ENCODE measurements at regions not wholly inside any gene's neighbourhood (a gene's known extent, or its start where the extent isn't known, plus 50 kb on each side); places are given as distances from the start of the nearest gene placed in this dataset.

DNA sequence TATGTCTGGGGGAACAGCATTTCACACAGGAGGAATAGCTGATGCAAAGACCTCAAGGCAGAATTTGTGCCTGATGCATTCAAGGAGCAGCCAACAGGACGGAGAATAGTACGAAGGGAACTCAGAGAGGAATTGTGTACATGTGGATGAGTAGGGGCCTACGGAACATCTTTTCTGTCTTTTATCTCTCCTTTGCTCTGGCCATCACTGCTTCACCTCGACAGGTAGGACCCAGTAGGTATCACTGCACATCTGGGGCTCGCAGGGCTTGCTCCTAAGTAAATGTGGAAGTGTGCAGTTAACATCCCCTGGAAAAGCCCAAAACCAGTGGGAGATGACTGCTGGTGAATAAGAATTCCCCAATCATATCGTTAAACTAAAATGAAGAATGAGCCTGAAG, 56.4 kb upstream of the POU1F1 start:
- no peaks in the 10 kb centered on the region for H4K20me1 ChIP-seq (replicated peaks; ENCODE audit: control insufficient read depth, insufficient read depth, low read length)
- 9% methylated on average over 6 of the region's 6 CpGs for WGBS (ENCODE audit: insufficient coverage, low coverage, missing lambda C conversion rate)
- no peaks in the 10 kb centered on the region; a peak in 1 of 5 replicates for H3K4me1 ChIP-seq (replicated peaks in 1 of 2; ENCODE audit: control insufficient read depth in 2 of 2, insufficient read depth in 2 of 2, low read length in 2 of 2)
- H3K9me1 ChIP-seq (ENCODE audit: control insufficient read depth, insufficient read depth, low read length), result no peaks in the 10 kb centered on the region
- intact Hi-C loops (cut with micrococcal nuclease), result no loop called here
- no peaks in the 10 kb centered on the region for H3K79me2 ChIP-seq (ENCODE audit: control insufficient read depth, insufficient read depth, low read length)
- ATAC-seq (no peak), DNase-seq (ENCODE audit: extremely low read depth in 1 of 4, low spot score in 3 of 4) (no peak), FAIRE-seq (no peak)
- POLR2A ChIA-PET, result interaction anchor here (0.6 kb wide), 1 partner anchor 8 kb away, joined by 3 read pairs; no protein-coding TSS in a partner anchor
- H3K4me2 ChIP-seq (ENCODE audit: insufficient read depth, low read length), result no peak overlapping the region
- H3K36me3 ChIP-seq (ENCODE audit: control insufficient read depth, insufficient read depth, low read length), result no peaks in the 10 kb centered on the region
- H3K9me3 ChIP-seq (replicated peaks; ENCODE audit: control insufficient read depth, insufficient read depth, low read depth, low read length), result no peaks in the 10 kb centered on the region
- H3K9ac ChIP-seq (ENCODE audit: insufficient read depth in 1 of 2, low read depth in 2 of 2, low read length in 2 of 2), result no peak overlapping the region
- no TSS peak for BruUV-seq (replicated peaks)
- no peak overlapping the region for H2AFZ ChIP-seq (ENCODE audit: low read depth, low read length)
- no peak overlapping the region for H3K27ac ChIP-seq (ENCODE audit: extremely low read depth, low read depth, low read length)
- H3K27me3 ChIP-seq (ENCODE audit: control insufficient read depth in 2 of 2, insufficient read depth in 2 of 2, low read length in 2 of 2), result no peaks in the 10 kb centered on the region
- in situ Hi-C loops (cut with MboI), result no loop called here
- CTCF ChIA-PET (ENCODE audit: low intra/inter-chr PET ratio), result no interaction called here
- no peak overlapping the region for H3K4me3 ChIP-seq
- TF ChIP-seq, protein P1, sequence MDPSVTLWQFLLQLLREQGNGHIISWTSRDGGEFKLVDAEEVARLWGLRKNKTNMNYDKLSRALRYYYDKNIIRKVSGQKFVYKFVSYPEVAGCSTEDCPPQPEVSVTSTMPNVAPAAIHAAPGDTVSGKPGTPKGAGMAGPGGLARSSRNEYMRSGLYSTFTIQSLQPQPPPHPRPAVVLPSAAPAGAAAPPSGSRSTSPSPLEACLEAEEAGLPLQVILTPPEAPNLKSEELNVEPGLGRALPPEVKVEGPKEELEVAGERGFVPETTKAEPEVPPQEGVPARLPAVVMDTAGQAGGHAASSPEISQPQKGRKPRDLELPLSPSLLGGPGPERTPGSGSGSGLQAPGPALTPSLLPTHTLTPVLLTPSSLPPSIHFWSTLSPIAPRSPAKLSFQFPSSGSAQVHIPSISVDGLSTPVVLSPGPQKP (CRISPR knock-in tag; IDR thresholded peaks at IDR 0.05), result no peak
- TF ChIP-seq, protein P2, sequence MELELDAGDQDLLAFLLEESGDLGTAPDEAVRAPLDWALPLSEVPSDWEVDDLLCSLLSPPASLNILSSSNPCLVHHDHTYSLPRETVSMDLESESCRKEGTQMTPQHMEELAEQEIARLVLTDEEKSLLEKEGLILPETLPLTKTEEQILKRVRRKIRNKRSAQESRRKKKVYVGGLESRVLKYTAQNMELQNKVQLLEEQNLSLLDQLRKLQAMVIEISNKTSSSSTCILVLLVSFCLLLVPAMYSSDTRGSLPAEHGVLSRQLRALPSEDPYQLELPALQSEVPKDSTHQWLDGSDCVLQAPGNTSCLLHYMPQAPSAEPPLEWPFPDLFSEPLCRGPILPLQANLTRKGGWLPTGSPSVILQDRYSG (tag; conservative IDR thresholded peaks at IDR 0.05; ENCODE audit: low read depth), result no peak
- TF ChIP-seq, protein P3, sequence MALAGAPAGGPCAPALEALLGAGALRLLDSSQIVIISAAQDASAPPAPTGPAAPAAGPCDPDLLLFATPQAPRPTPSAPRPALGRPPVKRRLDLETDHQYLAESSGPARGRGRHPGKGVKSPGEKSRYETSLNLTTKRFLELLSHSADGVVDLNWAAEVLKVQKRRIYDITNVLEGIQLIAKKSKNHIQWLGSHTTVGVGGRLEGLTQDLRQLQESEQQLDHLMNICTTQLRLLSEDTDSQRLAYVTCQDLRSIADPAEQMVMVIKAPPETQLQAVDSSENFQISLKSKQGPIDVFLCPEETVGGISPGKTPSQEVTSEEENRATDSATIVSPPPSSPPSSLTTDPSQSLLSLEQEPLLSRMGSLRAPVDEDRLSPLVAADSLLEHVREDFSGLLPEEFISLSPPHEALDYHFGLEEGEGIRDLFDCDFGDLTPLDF (CRISPR knock-in tag; IDR thresholded peaks at IDR 0.05), result no peak
- TF ChIP-seq ZNF444 (CRISPR knock-in tag; IDR thresholded peaks at IDR 0.05), result no peak
- no peak for TF ChIP-seq RBBP5 (IDR thresholded peaks at IDR 0.05; ENCODE audit: borderline replicate concordance, insufficient read depth, low read length, poor library complexity, severe bottlenecking)
- no peak for TF ChIP-seq ESRRA (IDR thresholded peaks at IDR 0.05; ENCODE audit: borderline replicate concordance, low read depth)
- no peak for TF ChIP-seq YY1 (IDR thresholded peaks at IDR 0.05; ENCODE audit: borderline replicate concordance in 1 of 3, control insufficient read depth in 1 of 3, extremely low read depth in 1 of 3, insufficient read depth in 3 of 3, insufficient read length in 1 of 3, insufficient replicate concordance in 2 of 3, low read depth in 1 of 3, low read length in 2 of 3)
- no peak for TF ChIP-seq POLR2A (conservative IDR thresholded peaks at IDR 0.05)
- no peak for TF ChIP-seq TAL1 (IDR thresholded peaks at IDR 0.05)
- no peak for TF ChIP-seq MEF2D (tag; conservative IDR thresholded peaks at IDR 0.05; ENCODE audit: low read depth)
- TF ChIP-seq DNMT1 (IDR thresholded peaks at IDR 0.05), result no peak
- no peak for TF ChIP-seq ZNF785 (CRISPR knock-in tag; IDR thresholded peaks at IDR 0.05)
- TF ChIP-seq ZKSCAN8 (CRISPR knock-in tag; IDR thresholded peaks at IDR 0.05), result no peak
- TF ChIP-seq, protein P4, sequence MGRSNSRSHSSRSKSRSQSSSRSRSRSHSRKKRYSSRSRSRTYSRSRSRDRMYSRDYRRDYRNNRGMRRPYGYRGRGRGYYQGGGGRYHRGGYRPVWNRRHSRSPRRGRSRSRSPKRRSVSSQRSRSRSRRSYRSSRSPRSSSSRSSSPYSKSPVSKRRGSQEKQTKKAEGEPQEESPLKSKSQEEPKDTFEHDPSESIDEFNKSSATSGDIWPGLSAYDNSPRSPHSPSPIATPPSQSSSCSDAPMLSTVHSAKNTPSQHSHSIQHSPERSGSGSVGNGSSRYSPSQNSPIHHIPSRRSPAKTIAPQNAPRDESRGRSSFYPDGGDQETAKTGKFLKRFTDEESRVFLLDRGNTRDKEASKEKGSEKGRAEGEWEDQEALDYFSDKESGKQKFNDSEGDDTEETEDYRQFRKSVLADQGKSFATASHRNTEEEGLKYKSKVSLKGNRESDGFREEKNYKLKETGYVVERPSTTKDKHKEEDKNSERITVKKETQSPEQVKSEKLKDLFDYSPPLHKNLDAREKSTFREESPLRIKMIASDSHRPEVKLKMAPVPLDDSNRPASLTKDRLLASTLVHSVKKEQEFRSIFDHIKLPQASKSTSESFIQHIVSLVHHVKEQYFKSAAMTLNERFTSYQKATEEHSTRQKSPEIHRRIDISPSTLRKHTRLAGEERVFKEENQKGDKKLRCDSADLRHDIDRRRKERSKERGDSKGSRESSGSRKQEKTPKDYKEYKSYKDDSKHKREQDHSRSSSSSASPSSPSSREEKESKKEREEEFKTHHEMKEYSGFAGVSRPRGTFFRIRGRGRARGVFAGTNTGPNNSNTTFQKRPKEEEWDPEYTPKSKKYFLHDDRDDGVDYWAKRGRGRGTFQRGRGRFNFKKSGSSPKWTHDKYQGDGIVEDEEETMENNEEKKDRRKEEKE (IDR thresholded peaks at IDR 0.05; ENCODE audit: borderline replicate concordance in 1 of 2, control insufficient read depth in 1 of 2, low read depth in 2 of 2, low read length in 1 of 2), result no peak
- no peak for TF ChIP-seq MCM2 (IDR thresholded peaks at IDR 0.05; ENCODE audit: low read depth)
- TF ChIP-seq GTF2F1 (IDR thresholded peaks at IDR 0.05; ENCODE audit: low read depth, low read length), result no peak
